ENCODE measurements at regions not wholly inside any gene's neighbourhood (a gene's known extent, or its start where the extent isn't known, plus 50 kb on each side); places are given as distances from the start of the nearest gene placed in this dataset.
"Not testable (repeated sequence)": the region's sequence is repeated elsewhere in the genome, so short reads cannot be mapped to it uniquely, and the experiment has no call there.

DNA sequence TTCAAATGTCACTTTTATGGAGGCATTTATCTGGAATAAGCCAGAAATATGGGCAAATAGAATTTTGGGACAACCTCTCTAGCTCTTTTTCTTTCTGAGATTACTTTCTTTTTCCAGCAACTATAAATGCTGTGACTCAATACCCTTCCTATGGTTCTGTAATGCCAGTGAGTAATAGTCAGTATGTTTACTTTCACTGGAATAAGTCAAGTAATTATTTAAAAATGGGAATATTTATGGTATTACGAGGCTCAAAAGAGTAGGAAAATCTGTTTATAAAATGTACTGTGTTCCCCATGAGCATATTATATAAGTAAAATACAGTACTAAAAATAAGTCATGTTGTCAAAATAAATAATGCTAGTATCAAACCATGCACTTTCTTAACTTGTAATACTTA is 750.5 kb downstream of the LUZP2 start:
- H3K4me3 ChIP-seq (ENCODE audit: low read depth, low read length): no peak overlapping the region
- no peak for TF ChIP-seq CTCF (IDR thresholded peaks at IDR 0.05; ENCODE audit: borderline replicate concordance, insufficient read depth, low read depth, low read length)

DNA sequence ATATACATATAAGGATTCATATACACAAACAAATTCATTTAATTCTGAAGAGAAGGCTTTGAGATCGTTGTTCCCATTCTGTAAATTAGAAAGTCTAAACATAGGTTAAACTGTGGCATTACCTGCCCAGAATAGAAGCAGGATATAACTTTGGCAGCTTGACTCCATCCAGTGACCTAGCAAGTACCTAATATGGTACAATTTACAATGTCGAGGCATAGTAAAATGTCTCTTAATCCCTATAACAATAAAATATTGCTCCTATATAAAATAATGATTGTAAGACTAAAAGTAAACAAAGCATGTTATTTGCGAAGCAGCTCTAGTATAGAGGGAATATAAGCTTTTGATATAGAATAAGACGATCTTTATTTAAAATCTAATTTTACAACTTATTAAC is 756.0 kb downstream of the LUZP2 start:
- no peak for TF ChIP-seq CTCF (IDR thresholded peaks at IDR 0.05; ENCODE audit: borderline replicate concordance, insufficient read depth, low read depth, low read length)
- H3K4me3 ChIP-seq (ENCODE audit: low read depth, low read length): no peak overlapping the region

GRCh38 chr11:25263861-25264260 is 767.0 kb downstream of the LUZP2 start:
- not testable (repeated sequence) for H3K4me3 ChIP-seq (ENCODE audit: low read depth, low read length)

GRCh38 chr11:25271301-25271700 is 774.4 kb downstream of the LUZP2 start:
- no peak for TF ChIP-seq CTCF (IDR thresholded peaks at IDR 0.05; ENCODE audit: borderline replicate concordance, insufficient read depth, low read depth, low read length)
- H3K4me3 ChIP-seq (ENCODE audit: low read depth, low read length): no peak overlapping the region

GRCh38 chr11:25272214-25272613 is 775.4 kb downstream of the LUZP2 start:
- TF ChIP-seq CTCF (IDR thresholded peaks at IDR 0.05; ENCODE audit: borderline replicate concordance, insufficient read depth, low read depth, low read length): no peak
- H3K4me3 ChIP-seq (ENCODE audit: low read depth, low read length): no peak overlapping the region

GRCh38 chr11:25280821-25281220 is 784.0 kb downstream of the LUZP2 start:
- not testable (repeated sequence) for H3K4me3 ChIP-seq (ENCODE audit: low read depth, low read length)

GRCh38 chr11:25293166-25293565 is 796.3 kb downstream of the LUZP2 start:
- H3K4me3 ChIP-seq (ENCODE audit: low read depth, low read length): no peak overlapping the region
- no peak for TF ChIP-seq CTCF (IDR thresholded peaks at IDR 0.05; ENCODE audit: borderline replicate concordance, insufficient read depth, low read depth, low read length)

DNA sequence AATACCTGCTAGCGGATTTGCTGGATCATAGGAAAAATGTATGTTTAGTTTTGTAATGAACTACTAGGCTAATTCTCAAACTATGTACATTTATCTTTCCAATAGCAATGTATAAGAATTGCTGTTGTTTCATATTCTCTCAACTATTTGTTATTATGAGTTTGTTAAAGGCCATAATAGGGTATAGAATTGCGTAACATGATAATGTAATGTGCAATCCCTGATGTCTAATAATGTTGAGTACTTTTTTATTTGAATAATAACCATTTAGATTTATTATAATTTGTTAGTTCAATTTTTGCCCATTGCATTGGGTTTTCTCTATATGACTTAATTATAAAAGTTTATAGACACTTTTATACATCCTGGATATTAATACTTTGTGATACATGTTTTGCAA is 801.6 kb downstream of the LUZP2 start:
- no peak for TF ChIP-seq CTCF (IDR thresholded peaks at IDR 0.05; ENCODE audit: borderline replicate concordance, insufficient read depth, low read depth, low read length)
- no peak overlapping the region for H3K4me3 ChIP-seq (ENCODE audit: low read depth, low read length)
